ENCODE measurements at regions not wholly inside any gene's neighbourhood (a gene's known extent, or its start where the extent isn't known, plus 50 kb on each side); places are given as distances from the start of the nearest gene placed in this dataset.

DNA sequence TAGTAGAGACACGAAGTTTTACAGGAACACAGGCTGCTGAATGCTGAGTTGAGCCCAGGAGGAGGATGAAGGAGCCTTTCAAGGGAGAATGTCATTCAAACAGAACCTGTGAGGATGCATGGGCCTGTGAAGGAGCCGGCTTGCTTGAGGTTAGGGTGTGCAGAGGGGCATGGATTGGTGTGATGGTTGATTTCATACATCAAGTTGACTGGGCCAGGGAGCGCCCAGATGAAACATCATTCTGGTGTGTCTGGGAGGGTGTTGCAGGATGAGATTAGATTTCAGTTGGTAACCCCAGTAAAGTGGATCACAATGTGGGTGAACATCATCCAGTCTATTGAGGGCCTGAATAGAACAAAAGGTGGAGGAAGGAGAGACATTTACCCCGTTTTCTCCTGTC lies 243.6 kb downstream of the EDEM1 start:
- DNase-seq: no peak

DNA sequence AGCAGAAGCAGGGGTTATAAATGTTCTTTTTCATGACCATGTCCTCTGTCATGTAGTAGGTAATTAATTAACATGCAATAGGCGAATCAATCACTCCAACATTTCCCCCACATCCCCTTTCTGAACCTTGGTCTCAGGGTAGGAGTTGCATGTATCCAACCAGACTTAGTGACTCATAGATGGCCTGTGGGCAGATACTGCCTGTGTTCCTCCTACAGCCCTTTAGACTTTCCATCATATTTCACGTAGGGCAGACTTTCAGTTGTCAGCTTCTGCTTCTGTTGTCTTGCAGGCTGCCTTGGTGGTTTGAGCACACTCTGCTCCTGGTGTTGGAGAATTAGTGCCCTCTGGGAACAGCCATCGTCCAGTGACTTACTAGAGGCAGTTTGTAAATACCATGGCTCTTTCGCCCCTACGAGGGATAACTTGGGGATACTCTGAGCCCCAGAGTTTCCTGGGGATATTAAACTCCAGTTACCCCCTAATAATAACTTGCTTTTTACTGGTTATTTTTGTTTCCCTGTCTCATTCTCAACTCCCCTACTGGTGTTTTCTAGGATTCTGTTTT lies 244.4 kb downstream of the EDEM1 start:
- no peak for DNase-seq

DNA sequence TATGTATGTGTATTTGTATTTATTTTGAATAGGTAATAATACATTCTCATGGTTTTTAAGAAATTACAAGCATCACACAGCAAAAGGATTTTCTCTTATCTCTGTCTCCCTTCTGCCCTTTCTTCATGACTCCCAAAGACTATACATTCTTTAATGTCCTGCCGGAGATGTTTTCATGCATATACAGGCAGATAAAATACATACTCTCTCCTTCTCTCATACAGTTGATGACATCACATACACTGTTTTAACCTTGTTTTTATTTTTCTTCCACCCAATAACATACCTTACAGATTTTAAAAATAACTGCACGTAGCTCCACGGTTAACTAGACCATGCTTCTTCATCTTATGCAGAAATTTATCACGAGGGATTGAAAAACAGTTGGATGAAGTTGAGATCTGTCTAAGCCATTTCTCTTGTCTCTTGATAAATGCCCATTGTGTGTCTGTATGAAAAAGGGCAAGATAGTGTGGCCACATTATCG lies 249.8 kb downstream of the EDEM1 start:
- no peak for DNase-seq

DNA sequence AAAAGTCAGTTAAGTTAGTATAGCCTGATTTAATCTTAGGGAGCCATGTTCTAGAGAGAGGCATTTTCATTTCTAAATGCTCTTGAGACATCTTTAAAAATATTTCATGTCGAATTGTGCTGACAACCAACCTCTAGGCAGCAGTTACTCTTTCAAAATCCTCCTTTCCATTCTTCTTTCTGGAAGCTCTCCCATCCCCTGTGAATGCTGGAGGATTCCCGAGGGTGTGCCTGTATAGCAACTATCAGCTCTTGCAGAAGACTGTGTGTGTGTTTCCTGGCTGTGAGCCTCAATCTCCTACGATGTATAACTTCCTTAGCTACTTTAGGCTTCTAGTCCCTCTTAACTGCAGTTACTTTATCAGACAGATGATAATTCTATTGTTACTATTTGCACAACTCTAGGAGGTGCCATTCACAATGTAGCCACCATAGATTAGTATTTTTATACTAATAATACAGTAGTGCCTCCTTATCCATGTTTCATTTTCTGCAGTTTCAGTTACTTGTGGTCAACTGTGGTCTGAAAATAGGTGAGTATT lies 250.3 kb downstream of the EDEM1 start:
- no peak for DNase-seq

DNA sequence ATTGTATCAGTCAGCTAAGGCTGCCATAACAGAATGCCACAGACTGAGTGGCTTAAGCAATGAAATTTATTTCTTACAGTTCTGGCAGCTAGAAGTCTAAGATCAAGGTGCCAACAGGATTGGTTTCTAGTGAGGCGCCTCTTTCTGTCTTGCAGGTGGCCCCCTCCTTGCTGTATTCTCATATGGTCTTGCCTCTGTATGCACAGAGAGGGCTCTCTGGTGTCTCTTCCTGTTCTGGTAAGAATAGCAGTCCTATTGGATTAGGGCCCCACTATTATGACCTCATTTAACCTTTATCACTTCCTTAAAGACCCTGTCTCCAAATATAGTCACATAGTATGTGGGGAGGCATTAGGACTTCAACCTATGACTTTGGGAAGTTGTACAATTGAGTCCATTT lies 253.9 kb downstream of the EDEM1 start:
- DNase-seq: no peak

DNA sequence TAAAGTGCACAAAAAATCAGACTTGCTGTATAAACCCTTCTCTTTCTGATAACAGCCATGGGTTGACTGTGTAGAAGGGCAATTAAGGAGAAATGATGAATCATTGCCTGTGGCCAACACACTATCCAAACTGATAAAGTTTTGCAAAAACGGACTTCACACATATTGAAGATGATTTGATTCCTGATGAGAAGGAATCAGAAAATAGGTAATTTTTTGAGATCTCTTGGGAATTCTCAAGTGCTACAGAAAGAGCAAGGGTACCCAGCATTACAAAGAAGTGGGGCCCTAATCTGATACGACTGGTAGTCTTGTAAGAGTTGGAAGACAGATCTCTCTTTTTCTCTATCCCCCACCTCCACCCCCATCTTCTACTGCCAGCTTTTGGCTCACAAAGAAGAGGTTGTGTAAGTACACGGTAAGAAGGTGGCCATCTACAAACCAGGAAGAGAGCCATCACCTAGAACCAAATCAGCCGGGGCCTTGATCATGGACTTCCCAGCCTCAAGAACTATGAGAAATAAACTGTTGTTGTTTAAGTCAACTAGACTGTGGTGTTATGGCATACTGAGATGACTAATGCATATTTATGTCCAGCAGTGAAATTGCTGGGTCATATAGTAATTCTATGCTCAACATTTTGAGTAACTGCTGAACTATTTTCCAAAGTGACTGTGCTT lies 254.7 kb downstream of the EDEM1 start:
- no peak for DNase-seq

DNA sequence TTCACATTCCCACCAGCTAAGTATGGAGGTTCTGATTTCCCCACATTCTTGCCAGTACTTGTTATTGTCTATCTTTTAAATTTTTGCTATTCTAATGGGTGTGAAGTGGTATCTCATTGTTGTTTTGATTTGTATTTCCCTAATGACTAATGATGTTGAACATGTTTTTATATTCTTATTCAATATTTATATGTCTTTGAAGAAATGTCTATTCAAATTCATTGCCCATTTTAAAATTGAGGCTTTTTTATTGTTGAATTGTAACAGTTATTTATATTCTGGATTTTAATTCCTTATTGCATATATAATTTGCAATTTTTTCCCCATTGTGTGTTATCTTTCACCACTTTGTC lies 255.3 kb downstream of the EDEM1 start:
- no peak for DNase-seq

DNA sequence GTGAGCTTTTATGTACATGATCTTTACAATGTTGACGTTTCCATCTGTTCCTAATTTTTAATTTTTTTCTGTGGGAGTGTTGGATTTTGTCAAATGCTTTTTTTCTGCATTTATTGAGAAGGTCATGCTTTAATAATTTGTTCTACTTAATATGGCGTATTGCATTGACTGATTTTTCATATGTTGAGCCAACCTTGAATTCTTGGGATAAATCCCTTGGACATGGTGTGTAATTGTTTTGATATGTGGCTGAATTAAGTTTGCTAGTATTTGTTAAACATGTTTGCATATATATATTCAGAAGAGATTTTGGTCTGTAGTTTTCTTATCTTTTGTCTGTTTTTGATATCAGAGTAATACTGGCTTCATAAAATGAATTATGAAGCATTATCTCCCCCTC lies 256.7 kb downstream of the EDEM1 start:
- DNase-seq: no peak

DNA sequence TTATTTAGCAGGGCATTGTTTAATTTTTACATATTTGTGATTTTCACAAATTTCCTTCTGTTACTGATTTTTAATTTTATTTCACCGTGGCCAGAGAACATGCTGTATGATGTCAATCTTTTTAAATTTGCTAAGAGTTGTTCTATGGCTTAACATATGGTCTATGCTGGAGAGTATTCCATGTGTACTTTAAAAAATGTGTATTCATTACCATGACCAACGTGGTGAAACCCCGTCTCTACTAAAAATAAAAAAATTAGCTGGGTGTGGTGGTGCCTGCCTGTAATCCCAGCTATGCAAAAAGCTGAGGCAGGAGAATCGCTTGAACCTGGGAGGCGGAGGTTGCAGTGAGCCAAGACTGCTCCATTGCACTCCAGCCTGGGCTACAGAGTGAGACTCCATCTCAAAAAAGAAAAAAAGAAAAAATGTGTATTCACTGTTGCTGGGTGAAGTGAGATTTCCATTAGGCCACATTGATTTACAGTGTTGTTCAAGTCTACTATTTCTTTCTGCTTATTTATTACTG lies 258.2 kb downstream of the EDEM1 start:
- DNase-seq: no peak

DNA sequence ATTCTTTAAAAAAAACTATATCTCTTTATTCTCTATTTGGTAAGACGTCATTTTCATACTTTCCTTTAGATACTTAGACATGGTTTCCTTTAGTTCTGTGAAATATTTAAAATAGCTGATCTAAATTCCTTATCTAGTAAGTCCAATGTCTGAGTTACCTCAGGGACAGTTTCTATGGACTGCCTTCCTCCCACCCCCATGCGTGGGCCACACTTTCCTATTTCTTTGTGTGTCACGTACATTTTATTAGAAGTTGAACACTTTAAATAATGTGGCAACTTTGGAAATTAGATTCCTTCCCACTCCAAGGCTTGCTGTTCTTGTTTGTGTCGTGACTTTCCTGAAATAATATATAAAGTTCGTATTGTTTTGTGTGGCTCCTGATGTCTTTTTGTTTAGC lies 260.7 kb downstream of the EDEM1 start:
- DNase-seq: no peak

DNA sequence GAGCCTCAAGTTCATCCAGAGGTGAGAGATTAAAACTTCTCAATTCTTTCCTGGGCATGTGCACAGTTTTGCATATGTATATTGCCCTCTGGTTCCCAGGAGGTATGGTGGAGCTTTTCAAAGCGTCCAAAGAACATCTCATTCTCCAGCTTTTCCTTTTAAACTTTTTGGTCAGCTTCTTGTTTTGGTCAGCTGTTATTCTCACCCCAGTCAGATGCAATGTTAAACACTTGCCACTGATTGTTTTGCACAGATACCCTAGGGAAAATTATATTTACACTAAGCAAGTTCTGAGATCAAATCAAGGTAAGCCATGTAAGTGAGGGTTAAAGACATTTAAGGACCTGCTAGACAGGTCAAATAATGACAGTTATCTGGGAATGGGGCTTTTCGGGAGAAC lies 261.3 kb downstream of the EDEM1 start:
- DNase-seq: no peak

DNA sequence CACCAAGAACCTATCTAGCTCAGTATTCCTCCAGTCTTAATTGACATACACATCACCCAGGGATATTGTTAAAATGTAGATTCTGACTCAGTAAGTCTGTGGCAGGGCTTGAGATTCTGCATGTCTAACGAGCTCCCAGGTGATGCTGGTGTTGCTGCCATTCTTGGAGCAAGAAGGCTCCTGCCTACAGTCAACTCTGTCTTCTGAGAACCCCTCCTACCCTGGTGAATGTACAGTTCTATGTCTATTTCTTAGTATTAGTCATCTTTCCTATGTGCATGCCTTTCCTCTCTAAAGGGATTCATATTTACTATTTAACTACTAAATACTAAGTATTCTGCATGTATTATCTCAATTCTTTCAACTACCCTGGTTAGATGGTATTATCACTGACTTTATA lies 268.7 kb downstream of the EDEM1 start:
- no peak for DNase-seq

DNA sequence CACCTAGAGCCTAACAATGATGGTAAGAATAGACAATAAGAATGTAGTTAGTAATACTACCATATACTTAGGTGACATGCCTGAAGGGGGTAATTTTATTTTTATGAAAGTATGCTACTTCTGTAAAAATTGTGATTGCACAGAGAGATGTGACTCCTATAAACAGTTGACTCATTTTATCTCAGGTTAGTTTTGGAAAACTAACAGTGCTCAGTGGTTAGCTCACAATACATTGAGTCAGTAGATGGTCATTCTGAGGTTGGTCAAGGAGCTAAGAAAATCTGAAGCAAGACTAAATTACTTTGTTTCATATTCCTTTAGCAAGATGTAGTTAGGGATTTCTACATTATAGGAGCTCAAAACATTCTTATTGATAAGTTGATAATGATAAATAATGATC lies 271.0 kb downstream of the EDEM1 start:
- DNase-seq: no peak

DNA sequence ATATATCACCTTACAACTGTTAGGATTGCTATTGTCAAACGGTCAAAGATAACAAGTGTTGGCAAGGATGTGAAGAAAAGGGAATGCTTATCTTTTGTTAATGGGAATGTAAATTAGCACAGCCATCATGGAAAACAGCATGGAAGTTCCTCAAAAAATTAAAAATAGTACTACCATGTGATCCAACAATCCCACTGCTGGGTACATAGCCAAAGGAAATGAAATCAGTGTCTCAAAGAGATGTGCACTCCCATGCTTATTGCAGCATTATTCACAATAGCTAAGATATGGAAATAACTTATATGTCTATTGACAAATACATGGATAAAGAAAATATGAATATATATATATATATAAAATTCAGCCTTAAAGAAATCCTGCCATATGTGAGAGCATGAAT lies 274.6 kb downstream of the EDEM1 start:
- DNase-seq: no peak

DNA sequence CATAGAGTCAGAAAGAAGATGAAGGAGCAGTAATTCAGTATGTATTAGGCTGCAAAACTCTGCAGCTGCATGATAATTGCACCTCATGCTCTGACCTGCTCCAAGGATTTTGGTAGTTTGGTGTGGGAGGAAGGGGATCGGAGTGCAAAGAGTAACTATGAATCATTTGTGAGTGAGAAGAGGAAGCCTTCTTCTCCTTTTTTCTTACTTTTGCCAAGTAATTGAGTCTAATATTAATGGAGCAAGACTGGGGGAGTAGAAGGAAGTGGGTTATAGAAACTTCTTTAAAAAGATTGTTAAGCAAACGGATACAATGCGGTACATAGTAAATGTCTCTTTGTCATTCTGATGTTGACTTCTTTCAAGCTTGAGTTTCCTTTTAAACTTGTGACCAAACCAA lies 276.5 kb downstream of the EDEM1 start:
- DNase-seq: no peak

DNA sequence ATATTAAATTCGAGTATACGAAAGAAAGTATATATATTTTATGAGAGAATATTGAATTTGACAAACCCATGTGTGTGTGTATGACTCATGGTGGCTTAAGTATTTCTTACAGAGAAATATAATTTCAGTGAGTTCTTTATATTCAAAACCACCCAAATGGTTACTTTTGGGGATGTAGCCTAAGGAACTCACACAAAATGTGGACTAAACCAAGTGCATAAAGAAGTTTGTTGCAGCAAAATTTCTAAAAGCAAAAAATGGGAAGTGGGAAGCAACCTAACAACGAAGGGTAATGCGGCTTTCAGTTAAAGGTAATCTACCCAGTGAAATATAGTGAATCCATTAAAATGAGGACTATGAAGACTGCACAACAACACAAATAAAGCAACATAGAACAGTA lies 277.1 kb downstream of the EDEM1 start:
- no peak for DNase-seq

DNA sequence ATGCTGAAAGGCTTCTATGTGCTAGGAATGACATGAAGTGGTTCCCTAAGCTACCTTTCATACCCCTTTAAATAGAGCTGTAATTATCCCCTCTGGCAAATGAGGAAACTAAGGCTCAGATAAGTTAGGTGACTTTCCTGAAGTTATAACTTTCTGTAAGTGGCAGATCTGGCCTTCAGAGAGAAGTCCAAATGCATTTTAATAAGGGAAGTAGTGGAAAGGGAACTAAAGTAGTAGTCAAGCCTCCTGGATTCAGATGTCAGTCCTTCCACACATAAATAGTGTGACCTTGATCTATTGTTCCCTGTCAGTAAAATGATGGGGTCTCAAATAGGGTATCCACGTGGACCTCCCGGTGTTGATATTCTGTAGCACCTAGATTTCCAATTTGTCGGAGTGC lies 277.7 kb downstream of the EDEM1 start:
- DNase-seq: no peak

DNA sequence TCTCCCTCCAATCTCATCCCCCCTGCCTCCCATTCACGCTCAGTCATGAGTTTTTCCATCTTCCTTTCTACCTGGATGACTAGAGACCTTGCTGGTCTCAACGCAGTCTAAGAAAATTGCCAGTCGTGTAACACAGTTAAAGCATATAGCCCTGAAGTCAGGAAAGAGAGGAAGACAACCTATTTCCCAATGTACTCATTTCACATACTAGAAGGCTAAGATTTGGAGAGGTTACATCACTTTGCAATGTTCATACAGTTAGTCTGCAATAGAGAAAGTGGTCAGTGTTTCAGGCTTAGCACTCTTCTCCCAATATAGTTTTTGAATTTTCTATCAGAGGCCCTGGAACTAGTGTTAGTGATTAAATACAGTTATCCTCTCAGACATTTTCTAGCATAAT lies 278.6 kb downstream of the EDEM1 start:
- DNase-seq: no peak

DNA sequence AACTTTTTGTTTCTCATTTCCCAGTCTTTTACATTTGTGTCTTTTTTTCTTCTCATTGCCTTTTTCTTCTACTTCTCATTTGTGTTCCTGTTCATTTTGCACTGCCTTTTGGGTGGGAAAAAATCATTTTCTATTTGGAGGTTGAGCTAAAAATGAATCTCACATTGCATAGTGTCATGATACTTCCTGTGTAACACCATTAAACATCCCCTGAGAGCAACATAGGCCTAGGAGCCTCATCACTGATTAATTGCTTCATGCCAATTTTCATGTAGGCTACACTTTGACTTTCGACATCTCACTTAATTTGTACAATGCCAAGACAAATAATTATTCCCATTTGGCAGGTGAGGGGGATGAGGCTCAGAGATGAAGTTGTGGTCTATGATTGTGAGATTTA lies 279.2 kb downstream of the EDEM1 start:
- no peak for DNase-seq

DNA sequence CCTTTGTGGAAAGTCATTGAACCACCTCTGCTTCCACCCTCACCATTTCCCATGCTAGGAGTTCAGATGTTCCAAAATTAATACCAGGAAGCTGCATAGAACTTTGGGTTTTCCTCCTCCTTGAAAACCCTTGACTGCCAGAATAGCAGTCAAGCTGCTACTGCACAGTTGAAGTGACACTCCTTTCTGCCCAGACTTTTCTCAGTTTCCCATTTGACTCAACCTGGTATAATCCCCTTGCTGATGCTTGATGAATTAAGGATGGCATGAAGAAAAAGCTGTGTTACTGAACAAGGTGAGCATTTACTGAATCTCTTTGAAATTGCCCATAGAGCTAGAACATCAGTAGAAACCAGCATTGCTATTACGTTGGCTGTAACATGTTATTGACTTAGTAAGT lies 286.0 kb downstream of the EDEM1 start:
- no peak for DNase-seq

DNA sequence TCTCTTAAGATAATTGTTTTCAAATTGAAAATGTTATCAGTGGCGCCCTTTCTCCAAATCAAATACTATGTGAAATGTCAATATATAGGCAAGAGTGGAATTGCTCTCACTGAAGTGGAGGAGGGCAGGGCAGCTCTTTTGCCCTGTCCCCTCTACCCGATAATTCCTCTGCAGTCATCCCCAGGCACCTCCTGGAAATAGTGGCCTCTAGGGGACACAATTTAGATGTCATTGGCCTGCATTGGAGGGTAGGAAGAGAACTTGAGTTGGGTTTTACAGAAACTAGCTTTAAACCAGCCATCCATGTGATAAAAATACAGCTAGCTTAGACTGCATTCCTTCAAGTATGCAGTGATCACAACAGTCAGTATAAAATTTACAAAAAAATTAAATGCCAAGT lies 288.9 kb downstream of the EDEM1 start:
- no peak for DNase-seq

DNA sequence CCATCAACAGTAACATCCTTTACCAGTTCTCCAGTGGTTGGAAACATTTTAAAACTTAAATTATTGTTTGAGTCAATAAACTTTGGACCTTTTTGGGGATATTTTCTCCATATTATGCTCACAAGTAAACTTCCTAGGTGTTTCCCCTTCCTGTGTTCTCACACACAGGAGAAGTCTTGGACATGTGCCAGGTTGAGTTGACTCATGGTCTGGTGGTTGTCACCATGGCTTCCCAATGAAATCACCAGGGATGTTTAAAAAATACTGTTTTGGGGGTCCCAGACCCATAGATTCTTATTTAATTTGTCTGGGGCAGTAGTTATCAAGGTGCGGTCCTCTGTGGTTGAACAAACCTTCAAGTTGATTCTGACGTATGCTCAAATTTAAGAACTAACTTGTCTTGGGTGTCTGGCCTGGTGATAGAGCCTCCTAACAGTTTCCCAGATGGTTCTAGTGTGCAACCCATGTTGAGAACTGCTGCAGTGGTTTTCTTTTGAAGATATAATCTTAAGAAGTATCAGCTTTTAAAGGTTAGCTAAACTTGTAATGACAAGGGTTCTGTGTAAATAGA lies 291.8 kb downstream of the EDEM1 start:
- no peak for DNase-seq

DNA sequence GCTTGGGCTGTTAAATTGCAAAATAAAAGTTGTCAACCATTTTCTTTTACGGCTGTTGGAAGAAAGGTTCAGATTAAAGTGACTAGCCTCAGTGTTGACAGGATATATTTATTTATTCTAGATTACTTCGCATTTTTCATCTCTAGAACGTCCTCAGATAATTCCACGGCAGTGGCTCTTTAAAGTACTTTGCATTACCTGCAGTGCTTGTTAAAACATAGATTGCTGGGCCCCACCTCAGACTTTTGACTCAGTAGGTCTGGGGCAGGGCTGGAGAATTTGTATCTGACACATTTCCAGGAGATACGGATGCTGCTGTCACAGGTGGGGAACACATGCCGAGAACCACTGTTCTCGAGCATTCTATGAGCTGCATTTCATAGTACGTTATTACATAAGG lies 292.7 kb downstream of the EDEM1 start:
- no peak for DNase-seq

DNA sequence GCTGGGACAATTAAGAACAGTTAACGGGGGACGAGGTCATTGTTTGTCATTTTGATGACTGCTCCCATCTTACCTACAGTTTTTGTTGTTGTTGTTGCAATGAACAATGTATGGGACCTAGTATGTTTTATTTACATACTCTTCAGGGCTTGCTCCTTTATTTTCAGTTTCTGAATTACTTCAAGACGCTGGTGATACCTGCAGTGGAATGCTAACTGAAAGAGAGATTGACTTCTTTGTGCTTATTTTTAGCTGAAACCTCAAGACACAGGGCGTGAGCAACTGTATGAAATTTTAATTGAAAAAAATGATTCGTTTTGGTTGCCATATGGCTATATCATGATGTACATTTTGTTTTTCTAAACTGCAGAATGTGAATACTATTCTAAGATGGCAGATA lies 297.9 kb downstream of the EDEM1 start:
- no peak for DNase-seq
